K562 (cell line): ENCODE measurements at regions not wholly inside any gene's neighbourhood (a gene's known extent, or its start where the extent isn't known, plus 50 kb on each side); places are given as distances from the start of the nearest gene placed in this dataset.

ENCODE experiments used
- ATAC-seq: fragments of 200-7000 bp; cut with Tn5 transposase; 3 replicates; pipeline ENCODE4 v1.9.1; 2020; ENCODE audit warnings: moderate library complexity
- BruUV-seq: library from RNA; stranded (reverse); fragments of 400-500 nt; replicated peaks from 2 replicates; lab custom pipeline; 2021; lab: Mats Ljungman, UMichigan
- CTCF ChIA-PET: fragments of 300-600 bp; formaldehyde crosslinking; extraction: SDS; loops from one replicate; lab custom pipeline; 2021; ENCODE audit warnings: low intra/inter-chr PET ratio; lab: Yijun Ruan, JAX
- POLR2A ChIA-PET: fragments of 300-600, 350-650 bp; sonication (Branson Sonifier 250); formaldehyde crosslinking; extraction: SDS; loops from one replicate; lab custom pipeline; 2021; ENCODE audit warnings: antibody characterized with exemption, inconsistent platforms; lab: Yijun Ruan, JAX
- DNase-seq, 4 experiments: peaks; one replicate each; pipeline versions ENCODE4 v3.0.0 to v3.0.0-alpha.2; 2011 to 2018; ENCODE audit warnings: low spot score in 3 of 4, mixed read lengths in 3 of 4; ENCODE audit errors: extremely low read depth in 1 of 4
- FAIRE-seq: peaks from 2 replicates; lab custom pipeline; 2011; peaks lifted over from hg19 to GRCh38; lab: Jason Lieb, UNC
- H2AFZ ChIP-seq: 2 replicates; pipeline ENCODE4 v1.6.0; 2011; ENCODE audit warnings: low read depth, low read length, control low read depth, inconsistent platforms
- H3K27ac ChIP-seq: fragments of 200-600 bp; 3 replicates; pipeline ENCODE4 v1.8.0; 2011; ENCODE audit warnings: low read depth, mild to moderate bottlenecking, control low read depth, inconsistent platforms, low read length, moderate library complexity, mixed read lengths; ENCODE audit errors: extremely low read depth
- H3K27me3 ChIP-seq, 2 experiments: fragments of 300-600 bp in 1 of 2; 2 replicates in 1 of 2; 3 replicates in 1 of 2; pipeline versions ENCODE4 v1.6.0 to v1.8.0; 2011; ENCODE audit warnings: inconsistent platforms in 2 of 2, low read length in 2 of 2, mild to moderate bottlenecking in 1 of 2, mixed read lengths in 1 of 2, moderate library complexity in 1 of 2; ENCODE audit not compliant: control insufficient read depth in 2 of 2, insufficient read depth in 2 of 2
- H3K36me3 ChIP-seq: fragments of 300-600 bp; 3 replicates; pipeline ENCODE4 v1.8.0; 2011; ENCODE audit warnings: mild to moderate bottlenecking, low read length, inconsistent platforms; ENCODE audit not compliant: control insufficient read depth, insufficient read depth
- H3K4me1 ChIP-seq, 2 experiments: fragments of 200-600 bp in 1 of 2; replicated peaks in 1 of 2; 2 replicates in 1 of 2; 3 replicates in 1 of 2; pipeline versions ENCODE4 v1.5.1 to v1.8.0; 2011; ENCODE audit warnings: inconsistent platforms in 2 of 2, low read length in 2 of 2, mild to moderate bottlenecking in 1 of 2, mixed read lengths in 1 of 2, moderate library complexity in 1 of 2; ENCODE audit not compliant: control insufficient read depth in 2 of 2, insufficient read depth in 2 of 2
- H3K4me2 ChIP-seq: 2 replicates; pipeline ENCODE4 v1.6.1; 2011; ENCODE audit warnings: low read length, control low read depth, inconsistent platforms, mixed read lengths; ENCODE audit not compliant: insufficient read depth
- H3K4me3 ChIP-seq: fragments of 200-600 bp; sonication (generic), shearing (Covaris generic); 2 replicates; pipeline ENCODE4 v1.5.1; 2016; ENCODE audit warnings: control low read depth, inconsistent platforms
- H3K79me2 ChIP-seq: fragments of 200-600 bp; 3 replicates; pipeline ENCODE4 v1.8.0; 2011; ENCODE audit warnings: low read length, inconsistent platforms; ENCODE audit not compliant: control insufficient read depth, insufficient read depth
- H3K9ac ChIP-seq, 2 experiments: 2 replicates each; pipeline versions ENCODE4 v1.6.0 to v1.6.1; 2011; ENCODE audit warnings: low read depth in 2 of 2, low read length in 2 of 2, control low read depth in 1 of 2, inconsistent platforms in 1 of 2, mild to moderate bottlenecking in 1 of 2, mixed read lengths in 1 of 2; ENCODE audit not compliant: insufficient read depth in 1 of 2
- H3K9me1 ChIP-seq: one replicate; pipeline ENCODE4 v1.6.0; 2011; ENCODE audit warnings: inconsistent platforms, mild to moderate bottlenecking, low read length, moderate library complexity; ENCODE audit not compliant: control insufficient read depth, insufficient read depth
- H3K9me3 ChIP-seq: replicated peaks from 2 replicates; pipeline ENCODE4 v1.5.1; 2011; ENCODE audit warnings: low read depth, low read length, inconsistent platforms; ENCODE audit not compliant: control insufficient read depth, insufficient read depth
- H4K20me1 ChIP-seq: replicated peaks from 2 replicates; pipeline ENCODE4 v1.6.1; 2011; ENCODE audit warnings: low read length, inconsistent platforms, mixed read lengths; ENCODE audit not compliant: control insufficient read depth, insufficient read depth
- CREBBP ChIP-seq: IDR thresholded peaks from one replicate; pipeline ENCODE4 v1.6.1; 2012; ENCODE audit warnings: low read depth, mild to moderate bottlenecking, control low read depth, inconsistent platforms, low read length
- EHMT2 ChIP-seq: fragments of 450-650 bp; IDR thresholded peaks from 2 replicates; pipeline ENCODE4 v1.6.1; 2018; ENCODE audit warnings: antibody characterized with exemption
- MIER1 ChIP-seq: fragments of 450-650 bp; IDR thresholded peaks from 2 replicates; pipeline ENCODE4 v1.6.1; 2016; ENCODE audit warnings: antibody characterized with exemption, mild to moderate bottlenecking, low read depth
- POLR2AphosphoS2 ChIP-seq: IDR thresholded peaks from 2 replicates; pipeline ENCODE4 v1.6.1; 2012; ENCODE audit warnings: low read length, improper control_type of control experiment
- SUPT5H ChIP-seq: fragments of 450-650 bp; IDR thresholded peaks from 2 replicates; pipeline ENCODE4 v1.6.1; 2016
- WGBS: fragments of 100-300 bp; shearing (Covaris generic); methylation state at CpG from one replicate; pipeline ENCODE4 v1.1.6; 2016; ENCODE audit warnings: low coverage, mixed read lengths; ENCODE audit not compliant: insufficient coverage; ENCODE audit errors: missing lambda C conversion rate; 5-methylcytosine and 5-hydroxymethylcytosine counted together
- in situ Hi-C: fragments of 300-500 bp; cut with MboI; formaldehyde crosslinking; loops from 4 replicates; pipeline ENCODE4 v1.15.0; 2018; ENCODE audit warnings: inconsistent platforms, mixed read lengths
- intact Hi-C: fragments of 100-400 bp; cut with micrococcal nuclease; formaldehyde crosslinking; loops from 2 replicates; pipeline ENCODE4 v1.14.2; 2022
- TF ChIP-seq, protein P1 (sequence below): sonication (generic); formaldehyde crosslinking; IDR thresholded peaks from 2 replicates; pipeline ENCODE4 v1.8.0; 2023; ENCODE audit warnings: mild to moderate bottlenecking, missing genetic modification reagents
- TF ChIP-seq, protein P2 (sequence below), 2 experiments: fragments of 450-650 bp; formaldehyde crosslinking in 1 of 2; IDR thresholded peaks; 2 replicates each; pipeline versions ENCODE4 v1.4.0 to v1.6.1; 2014 to 2020; ENCODE audit warnings: mild to moderate bottlenecking in 2 of 2, borderline replicate concordance in 1 of 2, low read depth in 1 of 2
- TF ChIP-seq, protein P3 (sequence below): fragments of 450-650 bp; conservative IDR thresholded peaks from 2 replicates; pipeline ENCODE4 v1.6.1; 2016; ENCODE audit warnings: missing genetic modification characterization, low read depth, mild to moderate bottlenecking, missing compliant biosample characterization, moderate library complexity

DNA sequence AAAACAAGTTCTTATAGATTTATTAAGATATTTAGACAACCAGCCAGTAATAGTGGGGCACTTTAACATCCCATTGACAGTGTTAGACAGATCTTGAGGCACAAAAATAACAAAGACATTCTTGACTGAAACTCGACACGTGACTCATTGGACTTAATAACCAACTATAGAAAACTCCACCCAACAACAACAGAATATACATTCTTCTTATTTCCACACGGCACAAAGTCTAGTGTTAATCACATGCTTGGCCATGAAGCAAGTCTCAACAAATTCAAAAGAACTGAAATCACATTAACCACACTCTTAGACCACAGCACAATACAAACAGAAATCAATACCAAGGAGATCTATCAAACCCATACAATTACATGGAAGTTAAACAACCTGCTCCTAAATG lies 138.1 kb downstream of the ARL5B start (continued):
- TF ChIP-seq, protein P1, sequence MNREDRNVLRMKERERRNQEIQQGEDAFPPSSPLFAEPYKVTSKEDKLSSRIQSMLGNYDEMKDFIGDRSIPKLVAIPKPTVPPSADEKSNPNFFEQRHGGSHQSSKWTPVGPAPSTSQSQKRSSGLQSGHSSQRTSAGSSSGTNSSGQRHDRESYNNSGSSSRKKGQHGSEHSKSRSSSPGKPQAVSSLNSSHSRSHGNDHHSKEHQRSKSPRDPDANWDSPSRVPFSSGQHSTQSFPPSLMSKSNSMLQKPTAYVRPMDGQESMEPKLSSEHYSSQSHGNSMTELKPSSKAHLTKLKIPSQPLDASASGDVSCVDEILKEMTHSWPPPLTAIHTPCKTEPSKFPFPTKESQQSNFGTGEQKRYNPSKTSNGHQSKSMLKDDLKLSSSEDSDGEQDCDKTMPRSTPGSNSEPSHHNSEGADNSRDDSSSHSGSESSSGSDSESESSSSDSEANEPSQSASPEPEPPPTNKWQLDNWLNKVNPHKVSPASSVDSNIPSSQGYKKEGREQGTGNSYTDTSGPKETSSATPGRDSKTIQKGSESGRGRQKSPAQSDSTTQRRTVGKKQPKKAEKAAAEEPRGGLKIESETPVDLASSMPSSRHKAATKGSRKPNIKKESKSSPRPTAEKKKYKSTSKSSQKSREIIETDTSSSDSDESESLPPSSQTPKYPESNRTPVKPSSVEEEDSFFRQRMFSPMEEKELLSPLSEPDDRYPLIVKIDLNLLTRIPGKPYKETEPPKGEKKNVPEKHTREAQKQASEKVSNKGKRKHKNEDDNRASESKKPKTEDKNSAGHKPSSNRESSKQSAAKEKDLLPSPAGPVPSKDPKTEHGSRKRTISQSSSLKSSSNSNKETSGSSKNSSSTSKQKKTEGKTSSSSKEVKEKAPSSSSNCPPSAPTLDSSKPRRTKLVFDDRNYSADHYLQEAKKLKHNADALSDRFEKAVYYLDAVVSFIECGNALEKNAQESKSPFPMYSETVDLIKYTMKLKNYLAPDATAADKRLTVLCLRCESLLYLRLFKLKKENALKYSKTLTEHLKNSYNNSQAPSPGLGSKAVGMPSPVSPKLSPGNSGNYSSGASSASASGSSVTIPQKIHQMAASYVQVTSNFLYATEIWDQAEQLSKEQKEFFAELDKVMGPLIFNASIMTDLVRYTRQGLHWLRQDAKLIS (CRISPR knock-in tag) = no peak
- TF ChIP-seq POLR2AphosphoS2 = no peak

DNA sequence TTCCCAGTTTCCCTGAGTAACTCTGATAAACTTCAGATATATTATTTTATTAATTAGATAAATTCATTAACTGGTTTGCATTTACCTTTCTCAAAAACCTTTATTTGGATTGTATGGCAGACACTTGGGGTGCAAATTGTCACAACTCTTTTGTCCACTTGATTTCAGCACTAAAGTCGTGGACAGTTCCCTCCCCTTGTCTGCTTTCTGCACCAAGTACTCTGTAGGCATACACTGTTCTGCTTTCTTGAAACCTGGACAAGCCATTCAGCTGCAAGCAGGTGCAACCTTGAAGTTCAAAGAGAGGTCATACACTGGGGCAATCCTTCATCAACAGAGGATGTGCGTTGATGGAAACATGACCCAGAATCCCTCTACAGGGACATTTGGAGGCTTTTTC lies 162.9 kb downstream of the ARL5B start:
- FAIRE-seq (no peak), ATAC-seq (no peak)
- POLR2A ChIA-PET = no interaction called here
- TF ChIP-seq SUPT5H = no peak
- no peak for TF ChIP-seq CREBBP
- TF ChIP-seq MIER1 = 0 out of 2 replicates have a peak, but pooled peaks have one; percentile 55
- TF ChIP-seq, protein P2, sequence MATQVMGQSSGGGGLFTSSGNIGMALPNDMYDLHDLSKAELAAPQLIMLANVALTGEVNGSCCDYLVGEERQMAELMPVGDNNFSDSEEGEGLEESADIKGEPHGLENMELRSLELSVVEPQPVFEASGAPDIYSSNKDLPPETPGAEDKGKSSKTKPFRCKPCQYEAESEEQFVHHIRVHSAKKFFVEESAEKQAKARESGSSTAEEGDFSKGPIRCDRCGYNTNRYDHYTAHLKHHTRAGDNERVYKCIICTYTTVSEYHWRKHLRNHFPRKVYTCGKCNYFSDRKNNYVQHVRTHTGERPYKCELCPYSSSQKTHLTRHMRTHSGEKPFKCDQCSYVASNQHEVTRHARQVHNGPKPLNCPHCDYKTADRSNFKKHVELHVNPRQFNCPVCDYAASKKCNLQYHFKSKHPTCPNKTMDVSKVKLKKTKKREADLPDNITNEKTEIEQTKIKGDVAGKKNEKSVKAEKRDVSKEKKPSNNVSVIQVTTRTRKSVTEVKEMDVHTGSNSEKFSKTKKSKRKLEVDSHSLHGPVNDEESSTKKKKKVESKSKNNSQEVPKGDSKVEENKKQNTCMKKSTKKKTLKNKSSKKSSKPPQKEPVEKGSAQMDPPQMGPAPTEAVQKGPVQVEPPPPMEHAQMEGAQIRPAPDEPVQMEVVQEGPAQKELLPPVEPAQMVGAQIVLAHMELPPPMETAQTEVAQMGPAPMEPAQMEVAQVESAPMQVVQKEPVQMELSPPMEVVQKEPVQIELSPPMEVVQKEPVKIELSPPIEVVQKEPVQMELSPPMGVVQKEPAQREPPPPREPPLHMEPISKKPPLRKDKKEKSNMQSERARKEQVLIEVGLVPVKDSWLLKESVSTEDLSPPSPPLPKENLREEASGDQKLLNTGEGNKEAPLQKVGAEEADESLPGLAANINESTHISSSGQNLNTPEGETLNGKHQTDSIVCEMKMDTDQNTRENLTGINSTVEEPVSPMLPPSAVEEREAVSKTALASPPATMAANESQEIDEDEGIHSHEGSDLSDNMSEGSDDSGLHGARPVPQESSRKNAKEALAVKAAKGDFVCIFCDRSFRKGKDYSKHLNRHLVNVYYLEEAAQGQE (IDR thresholded peaks at IDR 0.05; ENCODE audit: borderline replicate concordance) = peak; percentile 91
- TF ChIP-seq, protein P2 (CRISPR knock-in tag; IDR thresholded peaks at IDR 0.05; ENCODE audit: low read depth) = peak; percentile 77; the same call in 1 of the 2 replicates
- TF ChIP-seq, protein P3, sequence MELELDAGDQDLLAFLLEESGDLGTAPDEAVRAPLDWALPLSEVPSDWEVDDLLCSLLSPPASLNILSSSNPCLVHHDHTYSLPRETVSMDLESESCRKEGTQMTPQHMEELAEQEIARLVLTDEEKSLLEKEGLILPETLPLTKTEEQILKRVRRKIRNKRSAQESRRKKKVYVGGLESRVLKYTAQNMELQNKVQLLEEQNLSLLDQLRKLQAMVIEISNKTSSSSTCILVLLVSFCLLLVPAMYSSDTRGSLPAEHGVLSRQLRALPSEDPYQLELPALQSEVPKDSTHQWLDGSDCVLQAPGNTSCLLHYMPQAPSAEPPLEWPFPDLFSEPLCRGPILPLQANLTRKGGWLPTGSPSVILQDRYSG (tag) = no peak
- TF ChIP-seq EHMT2 = peak; percentile 89

More for the DNA sequence above, 162.9 kb downstream of the ARL5B start:
- no TSS peak for BruUV-seq
- H3K9ac ChIP-seq = no peak overlapping the region
- peak in 1 of 4 experiments; percentile 30 for DNase-seq
- no peaks in the 10 kb centered on the region for H3K9me3 ChIP-seq
- no peaks in the 10 kb centered on the region for H3K27me3 ChIP-seq
- H3K27ac ChIP-seq = no peak overlapping the region
- CTCF ChIA-PET = no interaction called here
- H3K9me1 ChIP-seq = no peaks in the 10 kb centered on the region
- no peaks in the 10 kb centered on the region for H3K4me1 ChIP-seq
- intact Hi-C loops = no loop called here
- 0% methylated on average over 2 of the region's 2 CpGs for WGBS
- H3K4me2 ChIP-seq = no peak overlapping the region
- H3K79me2 ChIP-seq = no peaks in the 10 kb centered on the region
- H3K36me3 ChIP-seq = no peaks in the 10 kb centered on the region
- H2AFZ ChIP-seq = no peak overlapping the region
- H4K20me1 ChIP-seq = no peaks in the 10 kb centered on the region
- no peak overlapping the region for H3K4me3 ChIP-seq
- in situ Hi-C loops = no loop called here
